Muscle layer of duodenum (tissue), 2 donors: ENCODE measurements at regions not wholly inside any gene's neighbourhood (a gene's known extent, or its start where the extent isn't known, plus 50 kb on each side); places are given as distances from the start of the nearest gene placed in this dataset.

Source experiments
- H3K27ac ChIP-seq: one replicate; pipeline ENCODE4 v1.7.0; 2013; ENCODE audit warnings: mild to moderate bottlenecking, low read length
- H3K27me3 ChIP-seq: one replicate; pipeline ENCODE4 v1.7.0; 2013; ENCODE audit warnings: low read depth, mild to moderate bottlenecking, control low read depth, low read length
- H3K36me3 ChIP-seq, 2 donors: one replicate each; pipeline ENCODE4 v1.7.0; 2013; ENCODE audit warnings: low read length in 2 of 2, control low read depth in 1 of 2, mild to moderate bottlenecking in 1 of 2; ENCODE audit not compliant: insufficient read depth in 2 of 2, control insufficient read depth in 1 of 2
- H3K4me1 ChIP-seq, 2 donors: one replicate each; pipeline ENCODE4 v1.7.0; 2013; ENCODE audit warnings: low read length in 2 of 2, mild to moderate bottlenecking in 2 of 2, control low read depth in 1 of 2, moderate library complexity in 1 of 2; ENCODE audit not compliant: insufficient read depth in 2 of 2, control insufficient read depth in 1 of 2
- H3K4me3 ChIP-seq, 2 donors: one replicate each; pipeline ENCODE4 v1.7.0; 2013; ENCODE audit warnings: low read length in 2 of 2, low read depth in 1 of 2, mild to moderate bottlenecking in 1 of 2
- H3K9me3 ChIP-seq, 2 donors: one replicate each; pipeline ENCODE4 v1.7.0; 2013; ENCODE audit warnings: low read length in 2 of 2, control low read depth in 1 of 2, mild to moderate bottlenecking in 1 of 2; ENCODE audit not compliant: control insufficient read depth in 1 of 2
- donor health status: healthy.

- H3K4me3 ChIP-seq: no peak overlapping the region
- H3K4me1 ChIP-seq: no peaks in the 10 kb centered on the region
- H3K27ac ChIP-seq: no peak overlapping the region
- H3K36me3 ChIP-seq: no peaks in the 10 kb centered on the region
- H3K9me3 ChIP-seq: no peaks in the 10 kb centered on the region
- no peaks in the 10 kb centered on the region for H3K27me3 ChIP-seq
Observed at GRCh38 chr12:23340351-23340750, 609.1 kb downstream of the SOX5 start.

- no peaks in the 10 kb centered on the region for H3K27me3 ChIP-seq
- H3K9me3 ChIP-seq: no peaks in the 10 kb centered on the region
- H3K4me3 ChIP-seq: no peak overlapping the region
- no peak overlapping the region for H3K27ac ChIP-seq
- H3K36me3 ChIP-seq: no peaks in the 10 kb centered on the region
- no peaks in the 10 kb centered on the region for H3K4me1 ChIP-seq
Observed at GRCh38 chr12:23342407-23342806, 607.1 kb downstream of the SOX5 start.

DNA sequence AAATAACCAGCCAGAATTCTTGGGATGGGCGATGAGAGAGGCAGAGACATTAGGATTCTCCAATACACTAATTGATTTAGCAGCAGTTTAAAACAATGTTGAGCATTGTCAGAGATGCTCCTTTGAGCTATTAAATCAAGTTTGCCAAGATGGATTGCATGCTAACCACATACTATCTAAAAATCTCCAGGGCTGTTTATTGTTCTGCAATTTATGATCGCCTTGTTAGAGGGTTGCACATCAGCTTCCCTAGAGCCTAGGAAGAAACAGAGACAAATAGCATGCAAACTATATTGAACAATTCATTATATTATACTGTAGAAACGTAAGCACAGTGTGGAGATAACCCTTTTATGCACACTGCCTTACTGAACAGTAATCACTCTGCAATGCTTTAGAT lies 599.9 kb downstream of the SOX5 start:
- no peaks in the 10 kb centered on the region for H3K9me3 ChIP-seq
- H3K4me3 ChIP-seq: no peak overlapping the region
- no peaks in the 10 kb centered on the region for H3K4me1 ChIP-seq
- H3K27ac ChIP-seq: no peak overlapping the region
- H3K27me3 ChIP-seq: no peaks in the 10 kb centered on the region
- H3K36me3 ChIP-seq: no peaks in the 10 kb centered on the region

GRCh38 chr12:23350808-23351207 lies 598.7 kb downstream of the SOX5 start:
- Histone ChIP-seq H3K4me1 (no peaks in the 10 kb centered on the region), H3K36me3 (no peaks in the 10 kb centered on the region), H3K27ac (no peak overlapping the region), H3K27me3 (no peaks in the 10 kb centered on the region), H3K4me3 (no peak overlapping the region), H3K9me3 (no peaks in the 10 kb centered on the region)

DNA sequence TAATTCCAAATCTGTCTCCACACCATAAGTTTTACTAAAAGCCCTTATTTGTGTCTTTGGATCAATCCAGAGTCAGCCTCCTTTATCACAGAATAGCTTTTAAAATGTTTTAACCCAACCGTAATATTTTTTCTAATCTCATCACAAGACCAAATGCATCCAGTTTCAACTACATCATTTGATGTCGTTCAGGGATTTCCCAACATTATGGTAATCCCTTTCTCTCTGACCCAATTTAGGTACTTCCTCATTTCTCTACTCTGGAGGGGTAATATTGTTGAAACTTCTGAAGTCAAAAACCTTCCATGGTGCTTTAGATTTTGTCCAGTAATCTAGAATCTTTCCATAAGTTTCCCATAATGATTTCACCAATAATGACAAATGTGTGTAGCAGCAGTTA lies 596.8 kb downstream of the SOX5 start:
- no peaks in the 10 kb centered on the region for H3K9me3 ChIP-seq
- H3K27ac ChIP-seq: no peak overlapping the region
- H3K4me3 ChIP-seq: no peak overlapping the region
- H3K4me1 ChIP-seq: no peaks in the 10 kb centered on the region
- H3K36me3 ChIP-seq: no peaks in the 10 kb centered on the region
- no peaks in the 10 kb centered on the region for H3K27me3 ChIP-seq

GRCh38 chr12:23354800-23355199 lies 594.7 kb downstream of the SOX5 start:
- H3K36me3 ChIP-seq: no peaks in the 10 kb centered on the region
- no peak overlapping the region for H3K27ac ChIP-seq
- H3K9me3 ChIP-seq: no peaks in the 10 kb centered on the region

DNA sequence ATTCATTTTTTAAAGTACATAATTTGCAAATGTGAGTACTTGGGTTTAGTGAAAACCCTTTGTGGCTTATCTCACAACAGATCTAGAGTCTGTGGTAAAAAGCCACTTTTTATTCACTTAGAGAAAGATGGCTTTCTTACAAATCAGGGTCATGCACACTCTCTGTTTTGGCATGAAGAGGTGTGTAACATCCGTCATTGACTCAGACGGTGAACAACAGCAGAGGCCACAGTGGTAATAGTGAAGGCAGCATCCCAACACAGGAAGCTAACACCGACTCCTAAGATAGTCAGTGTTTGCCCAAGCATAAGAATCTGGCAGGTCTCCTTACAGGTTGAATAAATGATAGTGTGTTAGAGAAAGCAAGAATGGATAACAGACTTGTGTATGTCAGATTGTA lies 593.0 kb downstream of the SOX5 start:
- Histone ChIP-seq H3K27me3 (no peaks in the 10 kb centered on the region), H3K4me3 (no peak overlapping the region), H3K27ac (no peak overlapping the region), H3K9me3 (no peaks in the 10 kb centered on the region), H3K4me1 (no peaks in the 10 kb centered on the region), H3K36me3 (no peaks in the 10 kb centered on the region)

More at GRCh38 chr12:23354800-23355199, 594.7 kb downstream of the SOX5 start:
- no peak overlapping the region for H3K4me3 ChIP-seq
- H3K27me3 ChIP-seq: no peaks in the 10 kb centered on the region
- no peaks in the 10 kb centered on the region for H3K4me1 ChIP-seq

DNA sequence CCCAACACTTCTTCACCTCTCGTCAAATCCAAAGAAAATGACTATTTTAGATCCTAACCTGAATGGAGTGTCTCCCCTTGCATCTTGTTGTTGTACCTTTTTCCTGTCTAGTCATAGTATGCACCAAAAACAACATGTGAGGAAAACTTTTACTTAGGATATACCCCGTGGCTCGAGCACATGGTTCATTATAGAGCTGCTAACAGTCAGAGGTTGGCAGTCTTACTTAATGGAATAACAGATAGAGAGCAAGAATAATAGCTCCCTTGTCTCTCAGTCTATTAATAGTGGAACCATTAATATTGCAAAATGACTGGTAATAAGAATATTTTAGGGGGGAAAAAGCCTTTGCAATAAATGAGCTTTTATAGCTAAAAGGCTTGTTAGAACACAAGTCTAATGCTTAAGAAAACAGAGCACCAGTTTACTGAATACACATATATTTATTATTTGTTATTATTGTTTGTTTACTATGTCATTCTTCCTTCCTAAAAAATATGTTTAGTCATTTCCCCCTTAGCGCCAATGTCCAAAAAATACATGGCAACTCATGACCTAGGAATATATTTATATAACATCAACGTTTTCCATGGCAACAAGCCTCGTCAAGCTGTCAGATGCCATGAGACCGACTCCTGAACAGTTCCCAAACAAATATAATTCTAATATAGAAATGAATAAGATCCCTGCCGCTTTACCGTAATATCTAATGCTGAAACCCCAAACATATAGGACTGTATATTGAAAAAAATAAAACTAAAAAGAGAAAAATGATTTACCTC lies 592.4 kb downstream of the SOX5 start:
- no peaks in the 10 kb centered on the region for H3K27me3 ChIP-seq
- no peaks in the 10 kb centered on the region for H3K36me3 ChIP-seq
- no peak overlapping the region for H3K4me3 ChIP-seq
- no peak overlapping the region for H3K27ac ChIP-seq
- H3K4me1 ChIP-seq: no peaks in the 10 kb centered on the region
- H3K9me3 ChIP-seq: no peaks in the 10 kb centered on the region

DNA sequence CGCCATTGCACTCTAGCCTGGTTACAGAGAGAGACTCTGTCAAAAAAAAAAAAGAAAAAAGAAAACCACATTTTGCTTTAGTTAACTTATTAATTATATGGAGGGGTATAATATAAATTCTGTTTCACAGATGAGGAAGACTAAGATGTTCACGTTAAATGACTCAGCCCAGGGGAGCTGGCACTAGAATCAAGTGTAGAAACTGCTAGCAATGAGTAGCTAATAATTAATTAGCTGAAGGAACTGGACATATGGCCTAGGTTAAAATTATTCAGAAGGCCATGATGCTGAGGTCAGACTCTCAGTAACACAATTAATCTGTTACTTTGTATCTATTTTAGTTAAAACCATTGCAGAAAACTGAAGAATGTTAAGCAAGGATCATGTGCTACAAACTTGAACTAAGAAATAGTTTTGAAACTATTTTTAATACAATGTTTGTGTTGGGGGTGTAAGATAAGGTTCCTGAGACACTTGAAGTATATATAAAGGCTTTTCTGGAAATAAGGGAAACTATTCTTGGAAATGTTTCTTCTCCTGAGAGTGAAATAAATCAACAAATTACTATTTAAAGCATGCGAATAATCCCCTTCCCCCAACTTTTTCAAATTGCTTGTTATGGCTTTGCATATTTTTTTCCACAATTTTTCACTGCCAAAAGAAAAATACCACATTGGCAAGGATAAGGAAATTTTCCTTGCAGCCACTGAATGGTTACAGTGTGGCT lies 589.3 kb downstream of the SOX5 start:
- H3K27me3 ChIP-seq: no peaks in the 10 kb centered on the region
- H3K27ac ChIP-seq: no peak overlapping the region
- peaks cover 0 to 5% of the 10 kb centered on the region in 2 donors for H3K9me3 ChIP-seq
- H3K4me1 ChIP-seq: no peaks in the 10 kb centered on the region
- H3K36me3 ChIP-seq: no peaks in the 10 kb centered on the region
- H3K4me3 ChIP-seq: no peak overlapping the region

- H3K27ac ChIP-seq: no peak overlapping the region
- H3K4me1 ChIP-seq: no peaks in the 10 kb centered on the region
- peaks cover 0 to 5% of the 10 kb centered on the region in 2 donors for H3K9me3 ChIP-seq
- no peak overlapping the region for H3K4me3 ChIP-seq
- H3K36me3 ChIP-seq: no peaks in the 10 kb centered on the region
- H3K27me3 ChIP-seq: no peaks in the 10 kb centered on the region
Observed at GRCh38 chr12:23361971-23362370, 587.5 kb downstream of the SOX5 start.

DNA sequence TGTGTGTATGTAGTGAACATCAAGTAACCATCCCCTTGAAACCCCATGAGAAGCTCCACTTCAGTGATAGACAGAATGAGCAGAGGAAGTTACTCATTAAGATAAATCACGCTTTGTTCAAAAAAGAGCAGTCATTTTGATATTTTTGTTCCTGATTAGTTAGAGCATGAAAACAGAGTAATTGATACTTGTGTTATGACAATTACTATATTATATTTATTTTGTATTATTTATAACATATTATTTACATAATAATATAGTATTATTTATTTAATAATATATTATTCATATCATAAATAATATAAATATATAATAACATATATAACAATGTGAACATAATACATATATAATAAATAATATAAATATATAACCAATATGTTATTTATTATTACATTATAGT lies 580.9 kb downstream of the SOX5 start:
- H3K27me3 ChIP-seq: no peaks in the 10 kb centered on the region
- no peaks in the 10 kb centered on the region for H3K4me1 ChIP-seq
- no peaks in the 10 kb centered on the region for H3K36me3 ChIP-seq
- no peak overlapping the region for H3K27ac ChIP-seq
- H3K9me3 ChIP-seq: peaks cover 0 to 5% of the 10 kb centered on the region in 2 donors
- no peak overlapping the region for H3K4me3 ChIP-seq
